Fibroblast of skin of left biceps (primary cell): ENCODE measurements at regions not wholly inside any gene's neighbourhood (a gene's known extent, or its start where the extent isn't known, plus 50 kb on each side); places are given as distances from the start of the nearest gene placed in this dataset.

ENCODE experiments used
- DNase-seq, 2 experiments: peaks; one replicate each; pipeline ENCODE4 v3.0.0-alpha.2; 2013; ENCODE audit warnings: low read depth in 2 of 2

DNA sequence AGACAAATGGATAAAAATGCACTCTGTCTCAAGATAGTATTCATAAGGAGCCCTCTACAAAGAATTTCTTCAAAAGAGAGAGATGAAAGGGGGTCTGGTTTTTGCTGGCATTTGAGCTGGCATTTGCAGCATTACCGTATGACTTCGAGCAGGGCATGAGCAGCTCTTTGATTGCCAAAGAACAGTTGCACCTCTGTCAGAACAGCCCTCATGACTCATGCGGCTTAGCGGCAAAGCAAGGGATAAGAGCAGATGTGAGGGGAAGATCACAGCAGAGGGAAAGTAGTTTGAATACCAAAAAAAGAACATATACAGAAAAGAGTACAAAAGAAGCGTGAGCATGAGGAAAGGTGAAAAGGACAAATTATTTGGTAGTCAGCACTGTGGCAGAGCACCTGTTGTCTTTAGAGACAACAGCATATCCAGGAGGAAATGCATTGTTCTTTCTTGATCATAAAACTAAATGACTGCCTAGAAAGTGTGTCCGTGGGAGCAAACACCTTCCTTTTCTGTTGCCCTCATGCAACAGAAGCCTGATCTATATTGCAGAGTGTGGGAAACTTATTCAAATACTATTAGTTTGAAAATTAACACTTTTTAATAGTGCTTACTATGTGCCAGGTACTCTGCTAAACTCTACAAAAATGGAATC, 80.5 kb upstream of the SLC24A5 start:
- DNase-seq, result no peak

DNA sequence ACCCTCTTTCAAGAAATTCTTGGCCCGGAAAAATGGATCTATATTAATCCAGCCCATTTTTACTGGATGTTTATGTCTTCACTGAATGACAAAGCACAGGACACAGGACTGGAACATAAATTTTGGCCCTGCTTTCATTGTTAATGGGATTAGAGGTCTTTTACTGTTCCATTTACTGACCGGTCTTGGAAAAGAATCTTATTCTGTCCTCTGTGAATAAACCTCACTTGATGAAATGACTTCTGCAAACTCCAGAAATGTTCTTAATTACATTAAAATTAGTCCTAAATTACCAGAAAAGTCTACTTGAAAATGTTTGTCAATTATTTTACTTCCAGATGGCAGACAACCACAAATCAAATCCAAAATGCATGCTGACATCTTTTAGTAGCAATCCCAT, 79.3 kb upstream of the SLC24A5 start:
- no peak for DNase-seq

- no peak for DNase-seq
Measured at GRCh38 chr15:48046813-48047438, 73.9 kb upstream of the SLC24A5 start.

GRCh38 chr15:48049736-48050135, 71.1 kb upstream of the SLC24A5 start:
- DNase-seq, result no peak

DNA sequence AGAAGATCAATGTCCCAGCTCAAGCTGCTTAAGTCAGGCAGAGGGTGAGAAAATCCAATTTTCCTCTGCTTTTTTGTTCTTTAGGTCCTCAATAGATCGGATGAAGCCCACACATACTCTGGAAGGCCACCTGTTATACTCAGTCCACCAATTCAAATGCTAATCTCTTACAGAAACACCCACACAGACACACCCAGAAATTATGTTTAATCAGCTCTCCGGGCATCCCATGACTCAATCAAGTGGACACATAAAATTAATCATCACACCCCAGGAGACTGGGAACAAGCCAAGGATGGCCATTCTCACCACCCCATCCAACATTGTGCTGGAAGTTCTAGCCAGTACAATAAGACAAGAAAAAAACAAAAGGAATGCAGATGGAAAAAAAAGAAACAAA, 67.8 kb upstream of the SLC24A5 start:
- DNase-seq, result no peak

DNA sequence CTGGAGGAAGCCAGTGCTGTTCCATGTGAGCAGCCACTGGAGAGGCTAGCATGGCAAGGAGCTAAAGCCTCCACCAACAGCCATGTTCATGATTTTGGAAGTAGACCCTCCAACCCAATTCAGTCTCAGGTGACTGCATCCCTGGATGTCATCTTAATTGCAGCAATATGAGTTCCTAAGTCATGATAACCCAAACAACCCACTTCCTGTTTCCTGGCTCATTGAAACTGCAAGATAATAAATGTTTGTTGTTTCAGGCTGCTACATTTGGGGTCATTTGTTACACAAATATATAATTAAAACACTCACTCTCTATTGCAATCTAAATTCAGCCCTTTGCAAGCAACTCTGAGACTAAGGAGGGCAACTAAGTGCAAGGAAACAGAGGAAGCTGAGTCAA, 62.4 kb upstream of the SLC24A5 start:
- DNase-seq, result no peak

DNA sequence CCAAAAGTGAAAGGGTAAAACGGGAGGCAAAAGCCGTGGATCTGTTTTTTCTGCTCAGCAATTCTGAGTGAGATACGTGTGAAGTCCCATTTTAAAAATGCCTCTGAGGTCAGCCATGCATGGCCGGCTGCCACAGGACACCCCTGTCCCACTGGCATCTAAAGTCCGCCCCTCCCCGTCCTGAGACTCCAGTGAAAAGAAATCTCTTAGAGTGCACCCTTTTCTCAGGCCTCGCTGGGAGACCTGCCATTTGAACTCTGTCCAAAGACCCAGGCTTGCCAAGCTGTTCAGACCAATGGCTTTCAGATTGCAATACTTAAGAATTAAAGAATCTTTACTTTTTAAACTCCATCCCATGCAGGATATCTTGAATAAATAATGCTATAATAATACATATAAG, 61.0 kb upstream of the SLC24A5 start:
- no peak for DNase-seq

DNA sequence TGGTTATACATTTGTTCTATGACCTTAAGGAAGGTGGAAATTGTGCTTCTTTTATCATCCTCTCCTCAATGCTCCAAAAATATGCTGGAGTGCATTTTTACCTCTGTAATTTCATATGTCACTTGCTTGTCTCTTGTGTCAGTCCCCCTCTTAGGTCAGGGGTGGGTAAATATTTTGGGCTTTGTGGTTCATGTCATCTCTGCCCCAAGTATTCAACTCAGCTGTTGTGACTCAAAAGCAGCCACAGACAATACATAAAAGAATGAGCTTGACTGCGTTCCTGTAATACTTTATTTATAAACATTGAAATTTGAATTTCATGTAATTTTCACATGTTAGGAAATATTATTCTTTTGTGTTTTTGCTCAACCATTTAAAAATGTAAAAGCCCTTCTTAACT, 60.4 kb upstream of the SLC24A5 start:
- no peak for DNase-seq

- no peak for DNase-seq
Measured at GRCh38 chr15:48061605-48062004, 59.2 kb upstream of the SLC24A5 start.

- DNase-seq, result no peak
Measured at GRCh38 chr15:48062148-48062872, 58.5 kb upstream of the SLC24A5 start.

GRCh38 chr15:48063411-48063985, 57.3 kb upstream of the SLC24A5 start:
- no peak for DNase-seq

DNA sequence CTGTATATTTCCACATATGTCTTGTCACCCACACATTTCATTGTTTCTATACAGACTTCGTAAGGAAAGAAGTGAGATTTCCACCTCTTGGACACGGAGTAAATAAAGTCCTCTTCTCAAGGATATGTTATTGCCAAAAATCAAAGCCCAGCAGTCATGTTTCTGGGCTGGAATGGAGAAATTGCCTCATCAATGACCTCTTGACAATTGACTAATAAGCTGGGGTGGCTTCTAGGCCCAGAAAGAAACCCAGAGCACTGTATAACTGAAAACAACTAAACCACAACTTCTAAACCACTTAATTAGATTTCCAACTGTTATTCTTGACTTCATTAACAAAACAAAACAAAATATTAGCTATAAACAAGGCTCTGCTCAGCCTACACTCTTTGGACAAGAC, 56.4 kb upstream of the SLC24A5 start:
- no peak for DNase-seq

DNA sequence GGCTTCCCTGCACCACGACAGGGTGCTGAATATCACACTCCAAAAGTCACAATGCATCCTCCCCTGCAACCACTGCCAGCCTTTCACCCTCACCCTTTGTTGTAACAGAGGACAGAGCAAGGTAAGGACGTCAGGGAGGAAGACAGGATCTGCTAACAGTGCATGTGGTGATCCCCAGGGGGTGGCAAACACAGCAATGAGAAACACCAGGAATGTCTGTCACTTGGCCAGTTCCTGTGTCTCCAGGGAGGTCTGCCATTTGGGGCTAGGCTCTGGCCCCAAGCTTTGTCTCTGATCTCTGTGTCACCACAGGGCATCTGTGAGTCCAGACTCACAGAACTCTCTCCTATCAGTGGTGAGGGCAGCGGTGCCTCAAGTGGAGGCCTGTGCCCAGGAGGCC, 54.3 kb upstream of the SLC24A5 start:
- DNase-seq, result no peak
